HG03097 (cell line): ENCODE measurements at regions not wholly inside any gene's neighbourhood (a gene's known extent, or its start where the extent isn't known, plus 50 kb on each side); places are given as distances from the start of the nearest gene placed in this dataset.
"Not testable (repeated sequence)": the region's sequence is repeated elsewhere in the genome, so short reads cannot be mapped to it uniquely, and the experiment has no call there.

Source experiments
- ATAC-seq: cut with Tn5 transposase; IDR thresholded peaks from one replicate; pipeline ENCODE4 v1.9.1; 2021; ENCODE audit not compliant: unreplicated experiment, low FRiP score

- ATAC-seq, result not testable (repeated sequence)
These were observed 113.7 kb upstream of the ZNF92 start for GRCh38 chr7:65259864-65260525.

- ATAC-seq, result no peak
These were observed 119.6 kb upstream of the ZNF92 start for GRCh38 chr7:65254061-65254460.

- no peak for ATAC-seq
These were observed 121.6 kb upstream of the ZNF92 start for GRCh38 chr7:65251851-65252620.

- ATAC-seq, result no peak
These were observed 122.8 kb upstream of the ZNF92 start for GRCh38 chr7:65250697-65251395.

GRCh38 chr7:65250216-65250615, 123.4 kb upstream of the ZNF92 start:
- no peak for ATAC-seq

- ATAC-seq, result no peak
These were observed 126.2 kb upstream of the ZNF92 start for GRCh38 chr7:65247491-65247890.

- ATAC-seq, result no peak
These were observed 133.8 kb upstream of the ZNF92 start for GRCh38 chr7:65239707-65240352.

GRCh38 chr7:65239324-65239706, 134.3 kb upstream of the ZNF92 start:
- no peak for ATAC-seq

- ATAC-seq, result no peak
These were observed 134.9 kb upstream of the ZNF92 start for GRCh38 chr7:65238785-65239184.

- ATAC-seq, result no peak
These were observed 138.1 kb upstream of the ZNF92 start for GRCh38 chr7:65235586-65235985.

GRCh38 chr7:65233409-65234034, 140.1 kb upstream of the ZNF92 start:
- ATAC-seq, result no peak

GRCh38 chr7:65230231-65230630, 143.4 kb upstream of the ZNF92 start:
- ATAC-seq, result no peak

GRCh38 chr7:65225422-65226006, 148.1 kb upstream of the ZNF92 start:
- no peak for ATAC-seq

GRCh38 chr7:65222655-65223054, 151.0 kb upstream of the ZNF92 start:
- ATAC-seq, result no peak

- no peak for ATAC-seq
These were observed 152.0 kb upstream of the ZNF92 start for GRCh38 chr7:65221683-65222082.

GRCh38 chr7:65219623-65220022, 154.0 kb upstream of the ZNF92 start:
- no peak for ATAC-seq

- ATAC-seq, result no peak
These were observed 157.2 kb upstream of the ZNF92 start for GRCh38 chr7:65216469-65216868.

GRCh38 chr7:65213260-65213659, 160.4 kb upstream of the ZNF92 start:
- not testable (repeated sequence) for ATAC-seq

- not testable (repeated sequence) for ATAC-seq
These were observed 174.4 kb upstream of the ZNF92 start for GRCh38 chr7:65199221-65199620.

- ATAC-seq, result not testable (repeated sequence)
These were observed 180.2 kb upstream of the ZNF92 start for GRCh38 chr7:65193334-65194058.
